NCI-H1694 treated with DMSO at 0.1 percent for 48 hours (cell line): ENCODE measurements at regions not wholly inside any gene's neighbourhood (a gene's known extent, or its start where the extent isn't known, plus 50 kb on each side); places are given as distances from the start of the nearest gene placed in this dataset.

Experiments
- DNase-seq: peaks from one replicate; lab custom pipeline; 2025; lab: John Stamatoyannopoulos, UW

DNA sequence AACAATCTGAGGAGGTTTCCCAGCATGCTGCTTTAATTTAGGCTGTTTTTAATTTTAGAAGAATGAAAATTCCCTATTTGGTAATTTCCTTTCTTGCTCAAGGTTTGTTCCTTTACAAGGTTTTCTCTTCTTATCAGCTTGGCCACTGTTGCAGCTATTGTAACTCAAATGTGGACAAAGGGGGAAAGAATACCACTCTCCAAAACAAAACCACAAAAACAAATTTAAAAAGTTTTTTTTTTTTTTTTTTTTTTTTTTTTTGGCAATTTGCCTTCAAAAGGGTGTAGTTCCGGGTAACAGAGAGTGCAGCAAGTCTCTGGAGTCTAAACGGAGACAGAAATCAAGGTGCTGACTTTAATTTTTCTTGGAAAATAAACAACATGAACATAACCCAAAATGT lies 306.4 kb upstream of the ARGLU1 start:
- DNase-seq: no peak

DNA sequence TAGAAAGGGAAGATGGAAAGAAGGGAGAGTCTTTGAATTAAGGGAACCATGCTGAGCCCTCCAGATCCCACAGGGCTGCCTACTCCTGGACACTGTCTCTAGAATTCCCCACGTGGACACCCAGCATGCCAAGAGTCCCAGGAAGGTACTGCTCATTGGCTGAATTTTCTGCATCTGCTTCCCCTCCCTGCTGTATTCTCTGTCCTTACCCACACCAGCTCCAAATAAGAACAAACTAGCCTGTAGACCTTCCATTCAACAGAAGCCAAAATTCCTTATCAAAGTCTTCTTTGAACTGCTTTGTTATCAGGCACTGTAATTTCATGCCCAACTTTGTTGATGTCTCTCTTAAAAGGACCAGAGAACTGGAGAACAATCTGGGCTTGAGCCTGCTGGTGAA lies 305.9 kb upstream of the ARGLU1 start:
- DNase-seq: no peak

GRCh38 chr13:106867249-106867648 lies 299.3 kb upstream of the ARGLU1 start:
- no peak for DNase-seq

- no peak for DNase-seq
Measured at GRCh38 chr13:106865716-106866440, 297.9 kb upstream of the ARGLU1 start.

DNA sequence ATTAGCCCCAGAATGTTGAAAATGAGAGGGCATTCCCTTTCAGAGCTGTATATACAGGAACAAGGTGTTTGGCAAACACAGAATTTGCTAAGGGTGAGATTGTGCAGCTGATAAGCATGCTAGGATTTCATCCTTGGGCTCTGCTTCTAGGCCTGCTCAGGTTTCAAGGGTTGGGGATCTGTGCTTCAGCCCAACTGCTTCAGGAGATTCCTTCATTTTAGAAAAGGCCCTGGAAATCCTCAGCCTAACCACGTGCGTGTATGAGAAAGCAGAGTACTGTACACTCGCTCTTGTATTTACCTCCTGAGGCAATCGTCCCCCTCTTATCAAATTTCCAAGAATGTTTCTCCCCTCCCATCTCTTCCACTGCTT lies 291.6 kb upstream of the ARGLU1 start:
- no peak for DNase-seq

DNA sequence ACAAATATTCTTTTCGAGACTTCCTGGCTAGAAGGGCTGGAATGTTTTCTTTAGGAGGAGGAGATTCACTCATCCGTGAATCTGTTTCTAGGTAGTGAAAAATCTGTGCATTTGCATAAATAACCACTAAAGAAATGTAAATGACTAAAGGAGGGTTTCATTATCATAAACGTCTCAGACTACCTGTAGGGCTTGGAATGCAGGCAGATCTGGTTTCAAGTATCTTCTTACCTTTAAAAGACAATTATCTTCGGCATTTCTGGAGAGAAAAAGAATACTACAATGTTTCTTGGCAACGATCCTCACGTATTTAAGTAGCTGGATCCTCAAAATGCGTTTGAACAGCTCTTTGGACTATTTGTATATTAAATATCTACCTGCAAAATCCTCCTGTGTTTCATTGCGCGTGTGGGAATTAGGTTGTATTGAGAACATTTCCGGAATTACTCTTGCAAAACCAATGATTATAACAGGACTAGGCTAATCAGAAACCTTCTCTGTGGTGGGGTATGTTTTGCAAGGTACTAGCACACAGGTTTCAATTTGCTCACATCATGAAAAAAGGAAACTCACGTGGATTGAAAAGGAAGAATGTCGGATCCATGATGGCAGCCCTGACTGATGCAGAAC lies 291.1 kb upstream of the ARGLU1 start:
- DNase-seq: no peak

- no peak for DNase-seq
Measured at GRCh38 chr13:106852436-106852835, 284.5 kb upstream of the ARGLU1 start.

- no peak for DNase-seq
Measured at GRCh38 chr13:106850973-106851650, 283.2 kb upstream of the ARGLU1 start.

DNA sequence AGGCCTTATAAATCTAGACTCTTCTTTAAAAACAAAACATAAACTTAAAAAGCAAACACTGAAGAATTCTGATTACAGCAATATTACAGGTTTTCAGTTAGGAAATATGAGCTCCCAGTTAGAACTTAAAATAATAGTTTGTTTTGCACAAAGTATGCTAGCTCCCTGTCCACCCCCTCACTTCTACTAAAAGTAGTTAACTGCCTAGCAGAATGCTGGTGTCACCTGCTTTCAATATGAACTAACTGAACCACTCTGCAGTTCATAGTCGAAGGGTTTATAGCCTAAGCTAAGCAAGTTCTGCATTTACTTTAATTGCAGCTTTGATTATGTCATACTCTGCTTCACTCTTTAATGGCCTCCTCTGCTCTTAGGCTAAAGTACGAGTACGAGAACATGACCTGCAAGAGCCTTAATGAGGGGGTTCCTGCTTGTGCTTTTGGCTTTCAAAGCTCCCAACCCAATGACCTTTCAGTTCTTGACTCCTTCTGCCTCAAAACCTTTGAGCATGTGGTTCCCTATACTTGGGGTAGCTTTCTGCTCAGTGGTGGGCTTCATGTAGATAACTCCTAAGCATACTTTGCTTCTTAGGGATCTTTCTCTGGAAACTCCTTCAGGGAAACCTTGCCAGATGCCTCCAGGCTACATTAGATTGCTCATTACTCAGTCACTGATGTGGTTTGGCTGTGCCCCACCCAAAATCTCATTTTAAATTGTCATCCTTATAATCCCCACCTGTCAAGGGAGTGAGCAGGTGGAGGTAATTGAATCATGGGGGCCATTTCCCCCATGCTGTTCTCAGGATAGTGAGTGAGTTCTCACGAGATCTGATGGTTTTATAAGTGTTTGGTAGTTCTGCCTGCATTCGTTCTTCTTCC lies 278.9 kb upstream of the ARGLU1 start:
- no peak for DNase-seq

DNA sequence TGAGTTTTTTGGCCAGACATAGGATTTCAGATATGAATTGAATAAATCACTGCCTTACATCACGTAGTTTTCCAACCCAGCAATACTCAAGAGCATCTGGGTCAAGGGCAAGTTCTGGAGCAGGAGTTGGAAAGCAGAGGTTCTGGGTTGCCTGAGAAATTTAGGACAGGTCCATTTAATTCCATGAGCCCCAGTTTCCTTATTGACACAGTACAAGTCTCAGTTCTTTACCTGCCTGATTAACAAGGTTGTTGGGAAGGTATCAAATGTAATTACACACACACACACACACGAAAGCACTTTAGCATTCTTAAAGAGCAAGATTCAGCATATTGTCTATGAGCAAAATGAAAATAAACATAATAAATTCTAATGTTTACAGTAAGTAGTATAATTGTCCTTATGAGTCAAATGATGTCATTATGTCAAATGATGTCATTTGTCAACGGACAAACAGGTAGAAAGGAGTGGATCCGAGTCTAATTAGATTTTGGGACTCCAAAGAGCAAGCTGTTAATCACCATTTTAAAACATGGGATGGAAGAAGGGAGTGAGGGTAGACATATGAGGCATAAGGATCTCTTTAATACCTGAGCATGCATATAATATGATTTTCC lies 268.4 kb upstream of the ARGLU1 start:
- DNase-seq: no peak

DNA sequence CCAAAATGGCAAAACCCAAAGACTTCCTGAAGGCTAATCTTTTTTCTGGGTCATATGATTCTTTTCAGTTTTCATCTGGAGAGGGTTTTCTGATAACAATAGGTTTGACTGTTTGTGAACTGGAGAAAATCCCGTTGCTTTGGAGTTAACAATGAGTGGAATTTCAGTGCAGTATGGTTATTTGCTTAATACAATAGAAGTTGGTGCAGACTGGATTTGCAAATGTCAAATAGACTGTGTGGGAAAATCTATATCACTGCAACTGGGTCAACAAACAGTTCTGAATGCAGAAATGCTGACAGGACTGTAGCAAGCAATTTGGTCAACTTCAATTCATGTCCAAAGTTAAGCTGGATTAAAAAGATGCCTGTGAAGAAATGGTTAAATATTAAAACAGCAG lies 267.5 kb upstream of the ARGLU1 start:
- DNase-seq: no peak

DNA sequence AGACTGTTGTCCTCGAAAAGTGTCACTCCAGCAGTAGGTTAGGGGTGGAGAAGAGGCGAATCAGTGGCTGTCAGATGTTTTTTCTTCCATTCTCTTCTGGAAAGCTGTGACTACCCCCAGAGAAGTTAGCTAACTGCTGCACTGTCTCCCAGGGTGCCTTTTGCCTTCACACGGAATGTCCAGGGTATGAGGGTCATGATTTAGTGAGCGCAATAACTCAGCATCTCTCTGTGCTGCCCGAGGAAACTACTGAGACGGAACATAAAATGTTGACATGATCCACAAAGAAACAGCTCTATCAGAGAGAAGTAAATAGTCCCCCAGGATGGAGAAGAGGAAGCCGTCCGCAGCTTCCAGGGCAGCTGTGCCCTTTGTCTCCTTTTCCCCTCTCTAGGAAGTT lies 254.0 kb upstream of the ARGLU1 start:
- no peak for DNase-seq

DNA sequence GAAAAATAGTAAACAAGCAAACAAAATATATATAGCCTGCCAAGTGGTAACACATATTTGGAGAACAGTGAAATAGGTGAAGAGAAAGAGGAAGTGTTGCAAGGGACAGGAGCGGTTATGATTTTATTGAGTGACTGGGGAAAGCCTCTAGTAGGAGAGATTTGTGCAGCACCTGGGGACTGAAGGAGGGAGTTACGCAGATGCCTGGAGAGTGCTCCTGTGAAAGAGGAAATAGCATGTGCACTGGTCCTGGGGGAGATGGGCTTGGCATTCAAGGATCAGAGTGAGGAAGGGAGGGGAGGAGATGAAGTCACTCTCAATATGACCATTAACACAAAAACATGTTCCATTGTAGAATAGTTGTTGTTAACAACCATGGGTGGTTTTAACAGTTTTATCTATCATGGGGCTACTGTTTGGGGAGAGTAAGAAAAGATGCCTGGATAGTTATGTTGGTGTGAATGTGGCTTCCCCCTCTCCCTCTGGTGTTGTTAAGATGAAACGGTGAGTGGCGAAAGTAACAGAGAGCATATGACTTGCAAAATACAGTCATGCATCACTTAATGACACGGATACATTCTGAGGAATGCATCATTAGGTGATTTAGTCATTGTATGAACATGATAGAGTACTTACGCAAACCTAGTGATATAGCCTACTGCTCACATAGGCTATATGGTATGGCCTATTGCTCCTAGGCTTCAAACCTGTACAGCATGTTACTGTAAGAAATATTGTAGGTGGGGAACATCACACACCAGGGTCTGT lies 251.7 kb upstream of the ARGLU1 start:
- DNase-seq: no peak

DNA sequence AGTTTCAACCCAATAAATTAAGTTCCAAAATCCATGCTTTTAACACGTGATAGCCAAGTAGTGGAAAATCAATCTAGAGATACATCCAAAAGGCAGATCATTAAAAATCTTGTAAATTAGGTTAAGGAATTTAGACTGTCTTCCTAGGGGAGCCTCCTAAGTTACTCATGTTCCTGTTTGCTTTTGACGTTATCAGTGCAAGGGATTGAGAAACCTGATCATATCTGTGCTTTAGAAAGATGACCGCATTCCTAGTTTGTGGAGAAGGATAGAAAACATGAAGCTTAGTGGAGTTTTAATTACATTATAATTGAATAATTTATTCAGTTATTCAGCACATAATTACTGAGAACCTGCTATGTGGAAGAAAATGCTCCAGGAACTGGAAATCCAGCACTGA lies 251.0 kb upstream of the ARGLU1 start:
- no peak for DNase-seq

DNA sequence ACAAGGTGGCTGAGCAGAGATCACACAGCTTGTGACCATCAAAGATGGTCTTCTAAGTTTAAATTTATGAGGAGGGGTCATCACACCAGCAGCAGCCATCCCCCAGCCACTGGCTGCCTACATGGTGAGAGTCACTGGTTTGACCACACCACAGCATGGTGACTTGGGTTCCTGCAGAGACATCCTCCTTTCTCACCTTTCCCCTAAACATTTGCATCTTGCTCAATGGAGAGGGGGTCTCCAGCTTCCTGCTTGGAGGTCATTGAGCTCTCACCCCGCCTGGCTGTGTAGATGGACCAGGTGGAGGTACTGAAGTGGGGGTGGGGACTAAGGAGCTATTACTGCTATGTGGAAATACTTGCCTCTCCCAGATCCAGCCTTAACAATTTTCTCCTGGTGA lies 247.6 kb upstream of the ARGLU1 start:
- DNase-seq: no peak

DNA sequence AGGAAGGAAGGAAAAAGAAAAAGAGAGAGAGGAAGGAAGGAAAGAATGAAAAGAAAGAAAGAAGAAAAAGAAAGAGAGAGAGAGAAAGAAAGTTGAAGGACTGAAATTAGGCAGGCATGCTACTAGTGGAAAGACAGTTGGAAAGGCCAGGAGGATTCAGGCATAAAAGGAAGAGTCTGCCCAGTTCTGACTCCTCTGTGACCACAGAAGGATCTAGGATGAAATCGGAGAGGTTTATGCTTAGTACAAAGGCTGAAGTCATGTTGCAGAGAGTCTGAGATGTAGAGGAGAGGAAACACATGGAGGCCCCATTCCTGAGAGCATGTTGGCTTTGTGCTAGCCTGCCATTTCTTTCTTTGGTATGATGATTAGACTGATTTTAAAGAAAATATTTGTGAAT lies 246.5 kb upstream of the ARGLU1 start:
- DNase-seq: no peak

GRCh38 chr13:106810069-106810468 lies 242.1 kb upstream of the ARGLU1 start:
- no peak for DNase-seq

DNA sequence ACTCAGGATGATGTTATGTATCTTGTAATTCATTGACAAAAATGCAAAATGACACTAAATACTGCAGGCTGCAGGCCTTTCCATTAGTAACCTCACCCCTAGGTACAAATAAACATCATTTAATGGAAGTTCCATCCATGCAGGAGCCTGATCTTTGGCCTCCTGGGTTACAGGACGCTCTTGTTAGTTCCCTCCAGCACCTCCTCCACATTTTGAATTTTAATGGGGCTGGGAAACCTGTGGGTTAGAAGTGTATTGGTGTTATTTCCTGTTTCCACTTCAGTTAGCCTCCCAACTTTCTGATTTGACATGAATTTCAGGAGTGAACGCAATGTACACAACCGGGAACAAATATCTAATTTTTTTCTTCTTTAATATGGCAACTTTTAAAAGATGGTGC lies 237.1 kb upstream of the ARGLU1 start:
- DNase-seq: no peak

DNA sequence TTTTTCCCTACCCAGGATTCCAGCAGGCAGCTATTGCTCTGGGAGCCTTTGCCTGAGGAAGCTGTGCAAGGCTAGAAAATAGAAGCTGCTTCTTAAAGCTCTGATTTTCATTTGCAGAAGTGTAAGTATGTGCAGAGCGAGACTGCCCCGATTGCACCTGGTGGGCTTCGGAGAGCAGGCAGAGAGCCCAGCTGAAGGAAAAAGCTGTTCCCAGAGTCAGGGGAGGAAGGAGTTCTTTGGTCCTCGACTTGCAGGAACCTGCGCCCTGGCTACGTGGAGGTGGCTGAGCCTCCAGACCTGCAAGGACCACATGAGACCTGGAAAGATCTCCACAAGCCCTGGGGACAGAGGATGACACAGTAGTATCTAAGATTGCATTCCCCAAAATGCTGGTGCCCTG lies 235.0 kb upstream of the ARGLU1 start:
- no peak for DNase-seq

- DNase-seq: no peak
Measured at GRCh38 chr13:106799781-106800335, 231.9 kb upstream of the ARGLU1 start.

DNA sequence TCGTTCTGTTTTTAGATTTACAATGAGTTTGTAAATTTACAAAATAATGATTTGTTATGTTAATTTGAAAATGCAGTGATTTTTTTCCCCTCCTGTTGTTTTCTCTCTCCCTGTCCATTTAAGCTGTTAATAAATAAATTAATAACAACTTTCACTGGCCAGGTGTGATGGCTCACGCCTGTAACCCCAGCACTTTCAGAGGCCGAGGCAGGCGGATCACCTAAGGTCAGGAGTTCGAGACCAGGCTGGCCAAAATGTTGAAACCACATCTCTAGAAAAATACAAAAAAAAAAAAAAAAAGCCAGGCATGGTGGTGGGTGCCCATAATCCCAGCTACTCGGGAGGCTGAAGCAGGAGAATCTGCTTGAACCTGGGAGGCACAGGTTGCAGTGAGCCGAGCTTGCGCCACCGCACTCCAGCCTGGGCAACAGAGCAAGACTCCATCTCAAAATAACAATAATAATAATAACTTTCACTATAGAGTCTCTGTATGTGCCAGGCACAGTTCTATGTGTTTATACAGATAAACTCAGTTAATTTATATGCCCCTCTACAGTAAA lies 229.2 kb upstream of the ARGLU1 start:
- DNase-seq: no peak
